GM12872 (cell line): ENCODE measurements at regions not wholly inside any gene's neighbourhood (a gene's known extent, or its start where the extent isn't known, plus 50 kb on each side); places are given as distances from the start of the nearest gene placed in this dataset.

Experiments used
- TF ChIP-seq, protein P1 (sequence below): IDR thresholded peaks from 3 replicates; pipeline ENCODE4 v1.5.1; 2011; ENCODE audit warnings: low read depth, mild to moderate bottlenecking, low read length, moderate library complexity; ENCODE audit not compliant: insufficient read depth

DNA sequence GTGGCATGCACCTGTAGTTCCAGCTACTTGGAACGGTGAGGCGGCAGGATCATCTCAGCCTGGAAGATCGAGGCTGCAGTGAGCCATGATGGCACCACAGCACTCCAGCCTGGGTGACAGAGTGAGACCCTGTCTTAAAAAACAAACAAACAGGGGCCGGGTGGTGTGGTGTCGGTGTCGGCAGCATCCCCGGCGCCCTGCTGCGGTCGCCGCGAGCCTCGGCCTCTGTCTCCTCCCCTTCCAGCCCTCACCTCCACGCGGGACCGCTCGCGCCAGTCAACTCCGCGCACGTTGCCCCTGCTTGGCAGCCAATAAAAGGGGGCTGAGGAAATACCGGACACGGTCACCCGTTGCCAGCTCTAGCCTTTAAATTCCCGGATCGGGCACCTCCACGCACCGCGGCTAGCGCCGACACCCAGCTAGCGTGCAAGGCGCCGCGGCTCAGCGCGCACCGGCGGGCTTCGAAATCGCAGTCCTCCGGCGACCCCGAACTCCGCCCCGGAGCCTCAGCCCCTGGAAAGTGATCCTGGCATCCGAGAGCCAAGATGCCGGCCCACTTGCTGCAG lies 204.7 kb downstream of the CDRT15L2 start:
- TF ChIP-seq, protein P1, sequence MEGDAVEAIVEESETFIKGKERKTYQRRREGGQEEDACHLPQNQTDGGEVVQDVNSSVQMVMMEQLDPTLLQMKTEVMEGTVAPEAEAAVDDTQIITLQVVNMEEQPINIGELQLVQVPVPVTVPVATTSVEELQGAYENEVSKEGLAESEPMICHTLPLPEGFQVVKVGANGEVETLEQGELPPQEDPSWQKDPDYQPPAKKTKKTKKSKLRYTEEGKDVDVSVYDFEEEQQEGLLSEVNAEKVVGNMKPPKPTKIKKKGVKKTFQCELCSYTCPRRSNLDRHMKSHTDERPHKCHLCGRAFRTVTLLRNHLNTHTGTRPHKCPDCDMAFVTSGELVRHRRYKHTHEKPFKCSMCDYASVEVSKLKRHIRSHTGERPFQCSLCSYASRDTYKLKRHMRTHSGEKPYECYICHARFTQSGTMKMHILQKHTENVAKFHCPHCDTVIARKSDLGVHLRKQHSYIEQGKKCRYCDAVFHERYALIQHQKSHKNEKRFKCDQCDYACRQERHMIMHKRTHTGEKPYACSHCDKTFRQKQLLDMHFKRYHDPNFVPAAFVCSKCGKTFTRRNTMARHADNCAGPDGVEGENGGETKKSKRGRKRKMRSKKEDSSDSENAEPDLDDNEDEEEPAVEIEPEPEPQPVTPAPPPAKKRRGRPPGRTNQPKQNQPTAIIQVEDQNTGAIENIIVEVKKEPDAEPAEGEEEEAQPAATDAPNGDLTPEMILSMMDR, result no peak

DNA sequence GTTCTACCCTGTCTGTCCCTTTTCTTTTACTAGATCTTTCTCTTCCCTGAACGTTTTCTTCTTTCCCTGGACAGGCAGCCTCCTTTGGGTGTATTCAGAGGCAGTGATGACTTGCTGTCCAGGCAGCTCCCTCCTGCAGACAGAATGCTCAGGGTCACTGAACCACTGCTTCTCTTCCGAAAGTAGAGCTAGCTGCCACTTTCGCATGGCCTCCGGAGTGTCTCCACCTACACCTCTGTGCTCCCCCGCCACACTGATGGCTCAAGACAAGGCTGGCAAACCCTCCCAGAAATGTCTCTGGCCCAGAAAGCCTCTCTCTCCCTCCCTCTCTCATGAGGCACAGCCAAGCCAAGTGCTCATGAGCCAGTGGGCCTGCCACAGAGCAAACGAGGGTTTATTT lies 207.8 kb downstream of the CDRT15L2 start:
- TF ChIP-seq, protein P1, result no peak

DNA sequence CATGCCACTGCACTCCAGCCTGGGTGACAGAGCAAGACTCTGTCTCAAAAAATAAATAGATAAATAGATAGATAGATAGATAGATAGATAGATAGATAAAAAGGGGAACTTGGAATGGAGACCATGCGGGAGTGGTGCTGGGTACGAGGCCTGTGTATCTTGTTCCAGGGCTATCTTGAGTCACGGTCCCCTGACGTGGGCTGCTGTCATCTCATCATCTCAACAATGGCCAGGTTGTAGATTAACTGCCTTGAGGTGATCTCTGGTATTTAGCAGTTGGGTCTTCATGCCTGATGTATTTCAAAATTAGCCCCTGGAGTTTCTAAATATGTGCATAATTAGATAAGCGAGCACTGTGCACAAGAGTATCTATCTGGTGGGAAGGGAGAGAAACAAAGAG lies 212.1 kb downstream of the CDRT15L2 start:
- TF ChIP-seq, protein P1, result no peak

DNA sequence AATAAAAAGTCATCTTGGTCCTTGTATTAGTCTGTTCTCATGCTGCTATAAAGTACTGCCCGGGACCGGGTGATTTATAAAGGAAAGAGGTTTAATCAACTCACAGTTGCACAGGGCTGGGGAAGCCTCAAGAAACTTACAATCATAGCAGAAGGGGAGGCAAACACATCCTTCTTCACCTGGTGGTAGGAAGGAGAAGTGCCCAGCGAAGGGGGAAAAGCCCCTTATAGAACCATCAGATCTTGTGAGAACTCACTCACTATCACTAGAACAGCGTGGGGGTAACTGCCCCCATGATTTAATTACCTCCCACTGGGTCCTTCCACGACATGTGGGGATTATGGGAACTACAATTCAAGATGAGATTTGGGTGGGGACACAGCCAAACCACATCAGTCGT lies 215.0 kb downstream of the CDRT15L2 start:
- TF ChIP-seq, protein P1, result peak; percentile 27; the same call in 1 of the 3 replicates

DNA sequence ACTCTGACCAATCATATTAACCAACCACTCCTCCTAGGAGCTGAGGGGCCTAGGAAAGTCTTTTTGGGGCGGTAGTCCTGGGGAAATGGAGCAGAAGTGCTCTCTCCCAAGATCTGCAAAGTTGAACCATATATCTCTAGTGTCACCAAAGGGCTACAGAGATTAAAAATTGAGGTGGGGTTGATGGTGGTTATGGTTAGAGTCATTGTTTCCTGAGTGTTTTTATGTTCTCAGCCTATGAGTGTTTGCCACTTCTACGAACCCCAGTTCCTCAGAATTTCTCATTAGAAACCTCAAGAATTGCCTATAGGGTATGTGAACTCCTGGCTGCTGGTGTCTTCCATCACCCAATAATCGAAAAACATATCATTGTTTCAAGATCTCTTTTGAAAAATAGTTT lies 217.8 kb downstream of the CDRT15L2 start:
- TF ChIP-seq, protein P1, result no peak

DNA sequence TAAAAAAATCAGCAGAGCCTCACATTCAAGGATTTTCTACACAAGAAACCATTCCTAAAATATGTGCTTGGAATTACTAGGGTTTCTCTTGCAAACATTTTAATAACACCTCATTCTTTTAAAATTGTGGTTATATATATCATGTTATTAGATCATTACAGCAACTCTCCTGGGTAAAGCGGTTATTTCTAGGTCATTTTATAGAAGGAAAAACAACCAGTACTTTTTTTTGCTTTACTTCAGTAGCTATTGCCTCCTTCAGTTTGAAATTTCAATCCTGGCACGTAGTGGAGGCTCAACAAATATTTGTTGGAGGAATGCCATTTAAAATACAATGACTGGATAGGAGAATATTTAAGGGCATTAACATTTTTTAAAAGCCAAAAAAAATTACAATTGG lies 220.6 kb downstream of the CDRT15L2 start:
- TF ChIP-seq, protein P1, result no peak

DNA sequence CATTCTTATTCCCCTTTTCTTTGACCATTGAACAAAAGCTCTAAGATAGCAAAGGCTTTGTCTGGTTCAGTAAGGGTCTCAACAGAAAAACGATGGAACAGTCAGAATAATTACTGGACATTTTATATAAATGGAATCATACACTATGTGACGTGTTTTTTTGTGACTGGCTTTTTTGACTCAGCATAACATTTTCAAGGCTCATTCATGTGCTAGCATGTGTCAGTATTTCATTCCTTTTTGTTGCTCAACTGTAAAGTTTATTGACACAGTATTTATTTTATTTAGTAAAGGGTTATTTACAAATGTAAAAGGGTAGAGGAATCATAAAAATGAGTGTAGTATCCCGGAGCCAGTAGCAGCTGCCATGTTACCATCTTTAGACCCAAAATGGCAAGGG lies 226.2 kb downstream of the CDRT15L2 start:
- TF ChIP-seq, protein P1, result no peak

DNA sequence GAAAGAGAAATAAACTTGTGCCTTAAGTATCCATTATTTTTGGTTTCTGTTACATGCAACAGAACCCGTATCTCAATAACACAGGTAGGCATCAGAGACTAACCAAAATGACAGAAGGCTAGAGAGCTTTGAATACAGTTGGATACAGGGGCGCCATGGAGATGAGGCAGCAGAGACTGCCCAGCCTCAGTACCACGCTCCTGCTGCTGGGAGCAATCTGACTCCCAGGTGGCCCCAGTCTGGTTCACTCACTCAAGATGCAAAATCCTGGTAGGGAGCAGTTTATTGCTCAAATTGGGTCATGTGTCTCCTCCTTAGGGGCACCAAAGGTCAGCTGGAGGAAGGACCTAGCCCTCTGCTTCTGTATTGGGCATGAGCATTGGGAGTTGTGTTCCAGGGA lies 218.9 kb downstream of the USP22 start:
- TF ChIP-seq, protein P1, result no peak
